HFFc6 (cell line): ENCODE measurements at regions not wholly inside any gene's neighbourhood (a gene's known extent, or its start where the extent isn't known, plus 50 kb on each side); places are given as distances from the start of the nearest gene placed in this dataset.

Experiments used
- DNase-seq: peaks from one replicate; pipeline ENCODE4 v3.0.0-alpha.2; 2018
- H3K27ac Mint-ChIP-seq: 2 replicates; pipeline ENCODE4 v1.8.0; 2020; ENCODE audit warnings: mild to moderate bottlenecking, mixed read lengths
- H3K27me3 Mint-ChIP-seq: 2 replicates; pipeline ENCODE4 v1.8.0; 2021; ENCODE audit warnings: mild to moderate bottlenecking, moderate library complexity, mixed read lengths; ENCODE audit not compliant: insufficient read depth
- H3K36me3 Mint-ChIP-seq: 2 replicates; pipeline ENCODE4 v1.8.0; 2021; ENCODE audit warnings: low read depth, mixed read lengths
- H3K4me1 Mint-ChIP-seq: 2 replicates; pipeline ENCODE4 v1.8.0; 2020; ENCODE audit warnings: low read depth, mixed read lengths
- H3K4me3 Mint-ChIP-seq: 2 replicates; pipeline ENCODE4 v1.8.0; 2020; ENCODE audit warnings: mild to moderate bottlenecking, moderate library complexity, mixed read lengths
- H3K9me3 Mint-ChIP-seq: 2 replicates; pipeline ENCODE4 v1.8.0; 2020; ENCODE audit warnings: mild to moderate bottlenecking, mixed read lengths
- CTCF ChIP-seq: fragments of 200-600 bp; sonication (generic); IDR thresholded peaks from 2 replicates; pipeline ENCODE4 v1.5.0; 2021; ENCODE audit warnings: antibody characterized with exemption, mild to moderate bottlenecking

- no peak for DNase-seq
- no peaks in the 10 kb centered on the region for H3K4me1 Mint-ChIP-seq
- no peaks in the 10 kb centered on the region for H3K36me3 Mint-ChIP-seq
- H3K27ac Mint-ChIP-seq = no peak overlapping the region
- no peak overlapping the region for H3K4me3 Mint-ChIP-seq
- no peak for TF ChIP-seq CTCF
- peaks cover 20% of the 10 kb centered on the region for H3K9me3 Mint-ChIP-seq
- no peaks in the 10 kb centered on the region for H3K27me3 Mint-ChIP-seq
Observed at GRCh38 chr20:60782959-60783625, 469.0 kb upstream of the CDH4 start.

DNA sequence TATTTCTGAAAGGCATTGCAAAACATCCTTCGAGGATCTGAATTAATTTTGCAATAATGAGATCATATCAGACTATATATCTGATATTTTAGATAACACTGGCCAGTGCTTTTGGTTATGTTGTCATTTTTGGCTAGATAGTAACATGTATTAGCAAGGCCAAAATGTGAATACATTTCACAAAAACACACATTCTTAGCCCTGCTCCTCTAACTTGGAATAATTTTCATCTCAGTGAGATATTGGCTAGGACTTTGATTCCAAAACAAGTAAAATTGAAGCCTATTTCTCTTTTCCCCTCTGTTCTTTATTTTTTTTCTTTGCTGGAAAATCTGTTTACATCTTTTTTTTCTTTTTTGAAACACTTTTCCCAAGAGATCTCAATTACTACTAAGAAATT lies 466.8 kb upstream of the CDH4 start:
- no peak for TF ChIP-seq CTCF
- Mint-ChIP-seq H3K9me3 (peaks cover 28% of the 10 kb centered on the region), H3K4me3 (no peak overlapping the region), H3K4me1 (no peaks in the 10 kb centered on the region), H3K36me3 (no peaks in the 10 kb centered on the region), H3K27me3 (no peaks in the 10 kb centered on the region), H3K27ac (no peak overlapping the region)
- DNase-seq = no peak

GRCh38 chr20:60785785-60786184 lies 466.3 kb upstream of the CDH4 start:
- H3K27me3 Mint-ChIP-seq = peaks cover 2% of the 10 kb centered on the region; the same call in 1 of the 2 replicates

GRCh38 chr20:60786686-60787217 lies 465.3 kb upstream of the CDH4 start:
- Mint-ChIP-seq H3K9me3 (peaks cover 37% of the 10 kb centered on the region), H3K4me1 (no peaks in the 10 kb centered on the region), H3K36me3 (no peaks in the 10 kb centered on the region), H3K27ac (no peak overlapping the region), H3K4me3 (no peak overlapping the region), H3K27me3 (peaks cover 2% of the 10 kb centered on the region; the same call in 1 of the 2 replicates)
- TF ChIP-seq CTCF = no peak
- DNase-seq = no peak

More at GRCh38 chr20:60785785-60786184, 466.3 kb upstream of the CDH4 start:
- no peak for DNase-seq
- Mint-ChIP-seq H3K27ac (no peak overlapping the region), H3K4me1 (no peaks in the 10 kb centered on the region), H3K9me3 (peaks cover 33% of the 10 kb centered on the region), H3K36me3 (no peaks in the 10 kb centered on the region), H3K4me3 (no peak overlapping the region)
- TF ChIP-seq CTCF = no peak

- H3K36me3 Mint-ChIP-seq = no peaks in the 10 kb centered on the region
- no peak overlapping the region for H3K4me3 Mint-ChIP-seq
- peaks cover 39% of the 10 kb centered on the region for H3K9me3 Mint-ChIP-seq
- no peak for DNase-seq
- H3K27ac Mint-ChIP-seq = no peak overlapping the region
- H3K27me3 Mint-ChIP-seq = peaks cover 2% of the 10 kb centered on the region; the same call in 1 of the 2 replicates
- no peaks in the 10 kb centered on the region for H3K4me1 Mint-ChIP-seq
- TF ChIP-seq CTCF = no peak
Observed at GRCh38 chr20:60787276-60787675, 464.8 kb upstream of the CDH4 start.
